ENCODE measurements at regions not wholly inside any gene's neighbourhood (a gene's known extent, or its start where the extent isn't known, plus 50 kb on each side); places are given as distances from the start of the nearest gene placed in this dataset.

DNA sequence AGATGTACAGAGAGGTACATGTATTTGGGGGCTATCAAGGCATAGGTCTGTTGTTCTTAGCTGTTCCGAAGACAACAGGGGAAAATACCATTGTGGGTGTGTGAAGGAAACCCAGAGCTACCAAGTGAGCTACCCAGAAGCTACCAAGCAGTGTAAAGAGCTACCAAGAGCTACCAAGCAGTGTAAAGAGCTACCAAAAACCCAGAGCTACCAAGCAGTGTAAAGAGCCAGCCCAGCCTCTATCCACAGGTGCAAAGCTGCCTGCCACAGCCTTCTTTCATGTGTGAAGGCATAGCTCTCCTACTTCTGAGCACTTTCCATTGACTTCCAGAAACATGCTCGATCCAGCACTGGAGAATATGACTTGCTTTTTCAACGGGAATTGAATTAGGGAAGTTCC, 145.7 kb downstream of the AKAP11 start:
- Histone ChIP-seq H3K27ac (ENCODE audit: low read depth in 1 of 2, low read length in 1 of 2) (no peak overlapping the region), H3K4me1 (ENCODE audit: control insufficient read depth in 5 of 5, insufficient read depth in 5 of 5, low read length in 5 of 5) (peaks cover 0 to 12% (median 0%) of the 10 kb centered on the region in 5 donors), H3K27me3 (ENCODE audit: control insufficient read depth in 3 of 3, insufficient read depth in 3 of 3, low read length in 2 of 3) (no peaks in the 10 kb centered on the region), H3K36me3 (ENCODE audit: control insufficient read depth in 4 of 4, insufficient read depth in 4 of 4, low read length in 4 of 4) (no peaks in the 10 kb centered on the region), H3K9me3 (ENCODE audit: control insufficient read depth in 4 of 4, insufficient read depth in 3 of 4, low read length in 3 of 4) (no peaks in the 10 kb centered on the region), H3K4me3 (no peak overlapping the region), H3K9ac (ENCODE audit: insufficient read depth in 1 of 2, low read length in 2 of 2) (no peak overlapping the region)
- 83 to 86% methylated on average over 3 of the region's 3 CpGs for WGBS, 2 donors
- DNase-seq (no peak), ATAC-seq (ENCODE audit: insufficient read depth, low FRiP score) (no peak)
- TF ChIP-seq, protein P1, sequence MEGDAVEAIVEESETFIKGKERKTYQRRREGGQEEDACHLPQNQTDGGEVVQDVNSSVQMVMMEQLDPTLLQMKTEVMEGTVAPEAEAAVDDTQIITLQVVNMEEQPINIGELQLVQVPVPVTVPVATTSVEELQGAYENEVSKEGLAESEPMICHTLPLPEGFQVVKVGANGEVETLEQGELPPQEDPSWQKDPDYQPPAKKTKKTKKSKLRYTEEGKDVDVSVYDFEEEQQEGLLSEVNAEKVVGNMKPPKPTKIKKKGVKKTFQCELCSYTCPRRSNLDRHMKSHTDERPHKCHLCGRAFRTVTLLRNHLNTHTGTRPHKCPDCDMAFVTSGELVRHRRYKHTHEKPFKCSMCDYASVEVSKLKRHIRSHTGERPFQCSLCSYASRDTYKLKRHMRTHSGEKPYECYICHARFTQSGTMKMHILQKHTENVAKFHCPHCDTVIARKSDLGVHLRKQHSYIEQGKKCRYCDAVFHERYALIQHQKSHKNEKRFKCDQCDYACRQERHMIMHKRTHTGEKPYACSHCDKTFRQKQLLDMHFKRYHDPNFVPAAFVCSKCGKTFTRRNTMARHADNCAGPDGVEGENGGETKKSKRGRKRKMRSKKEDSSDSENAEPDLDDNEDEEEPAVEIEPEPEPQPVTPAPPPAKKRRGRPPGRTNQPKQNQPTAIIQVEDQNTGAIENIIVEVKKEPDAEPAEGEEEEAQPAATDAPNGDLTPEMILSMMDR (IDR thresholded peaks at IDR 0.05; ENCODE audit: control extremely low read depth, extremely low read depth) = no peak

DNA sequence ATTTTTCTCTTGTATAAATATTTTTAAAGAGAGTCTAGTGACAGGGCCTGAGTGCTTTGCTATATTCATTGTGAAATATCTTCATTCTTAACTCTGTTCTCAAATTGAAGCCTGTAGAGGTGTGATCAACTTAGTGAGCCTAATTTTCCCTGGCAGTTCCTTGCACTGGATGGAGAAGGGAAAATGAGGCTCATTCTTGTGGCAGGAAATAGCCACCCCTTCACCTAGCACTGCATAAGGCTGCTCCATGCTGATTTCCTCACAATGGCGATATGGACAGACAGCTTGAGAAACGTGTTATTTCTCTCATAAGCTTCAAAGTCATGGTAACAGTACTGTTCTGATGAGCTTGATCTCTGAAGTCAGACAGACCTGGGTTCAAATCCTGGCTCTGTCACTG, 146.2 kb downstream of the AKAP11 start:
- no peak overlapping the region for H3K9ac ChIP-seq (ENCODE audit: insufficient read depth in 1 of 2, low read length in 2 of 2)
- H3K27me3 ChIP-seq (ENCODE audit: control insufficient read depth in 3 of 3, insufficient read depth in 3 of 3, low read length in 2 of 3) = no peaks in the 10 kb centered on the region
- no peaks in the 10 kb centered on the region for H3K36me3 ChIP-seq (ENCODE audit: control insufficient read depth in 4 of 4, insufficient read depth in 4 of 4, low read length in 4 of 4)
- peaks cover 0 to 9% (median 0%) of the 10 kb centered on the region in 5 donors for H3K4me1 ChIP-seq (ENCODE audit: control insufficient read depth in 5 of 5, insufficient read depth in 5 of 5, low read length in 5 of 5)
- no peaks in the 10 kb centered on the region for H3K9me3 ChIP-seq (ENCODE audit: control insufficient read depth in 4 of 4, insufficient read depth in 3 of 4, low read length in 3 of 4)
- ATAC-seq (ENCODE audit: insufficient read depth, low FRiP score) = no peak
- WGBS, 2 donors = 81 to 87% methylated on average over 2 of the region's 2 CpGs
- DNase-seq = no peak
- no peak overlapping the region for H3K4me3 ChIP-seq
- TF ChIP-seq, protein P1 (IDR thresholded peaks at IDR 0.05; ENCODE audit: control extremely low read depth, extremely low read depth) = no peak
- H3K27ac ChIP-seq (ENCODE audit: low read depth in 1 of 2, low read length in 1 of 2) = no peak overlapping the region

DNA sequence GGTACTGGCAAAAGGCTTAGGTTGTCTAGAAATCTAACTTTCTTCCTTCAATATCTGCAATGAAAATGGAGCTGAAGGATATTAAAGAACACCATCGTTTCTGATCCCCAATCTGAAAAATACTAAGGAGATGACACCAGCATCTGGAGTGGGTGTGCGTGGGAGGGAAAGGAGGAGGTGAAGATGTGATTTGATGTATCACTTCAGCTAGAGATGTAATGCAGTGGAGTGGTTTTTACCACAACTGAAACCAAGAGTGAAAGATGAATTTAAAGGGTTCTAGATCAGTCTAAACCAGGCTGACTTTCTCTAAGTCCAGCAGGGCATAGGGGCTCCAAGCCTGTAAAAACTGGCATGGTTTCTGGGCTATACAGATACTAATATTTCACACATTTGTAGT, 148.4 kb downstream of the AKAP11 start:
- ATAC-seq (ENCODE audit: insufficient read depth, low FRiP score) = no peak
- no peak overlapping the region for H3K4me3 ChIP-seq
- no peaks in the 10 kb centered on the region for H3K27me3 ChIP-seq (ENCODE audit: control insufficient read depth in 3 of 3, insufficient read depth in 3 of 3, low read length in 2 of 3)
- H3K36me3 ChIP-seq (ENCODE audit: control insufficient read depth in 4 of 4, insufficient read depth in 4 of 4, low read length in 4 of 4) = no peaks in the 10 kb centered on the region
- no peaks in the 10 kb centered on the region for H3K9me3 ChIP-seq (ENCODE audit: control insufficient read depth in 4 of 4, insufficient read depth in 3 of 4, low read length in 3 of 4)
- TF ChIP-seq, protein P1 (IDR thresholded peaks at IDR 0.05; ENCODE audit: control extremely low read depth, extremely low read depth) = no peak
- WGBS, 2 donors = 86 to 89% methylated on average over 2 of the region's 2 CpGs
- H3K9ac ChIP-seq (ENCODE audit: insufficient read depth in 1 of 2, low read length in 2 of 2) = no peak overlapping the region
- DNase-seq = no peak
- H3K4me1 ChIP-seq (ENCODE audit: control insufficient read depth in 5 of 5, insufficient read depth in 5 of 5, low read length in 5 of 5) = no peaks in the 10 kb centered on the region
- no peak overlapping the region for H3K27ac ChIP-seq (ENCODE audit: low read depth in 1 of 2, low read length in 1 of 2)

DNA sequence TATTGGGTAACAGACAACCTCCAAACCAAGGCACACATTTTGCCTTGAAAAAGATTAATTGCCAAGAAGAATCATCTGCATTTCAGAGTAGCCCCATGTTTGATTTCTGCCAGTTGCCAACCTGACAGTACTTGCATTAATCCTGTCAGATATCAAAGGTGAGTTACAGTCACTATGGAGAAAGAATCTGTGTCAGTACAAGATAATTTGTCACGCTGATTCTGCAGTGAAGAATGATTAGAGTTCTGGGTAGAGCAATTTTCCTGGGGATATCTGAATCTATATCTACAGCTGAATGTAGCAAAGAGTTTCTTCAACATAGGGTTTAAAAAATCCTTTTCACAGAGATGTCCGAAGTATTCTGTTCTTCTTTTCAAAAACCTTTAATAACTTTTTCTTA, 150.7 kb downstream of the AKAP11 start:
- Histone ChIP-seq H3K27me3 (ENCODE audit: control insufficient read depth in 3 of 3, insufficient read depth in 3 of 3, low read length in 2 of 3) (no peaks in the 10 kb centered on the region), H3K9ac (ENCODE audit: insufficient read depth in 1 of 2, low read length in 2 of 2) (no peak overlapping the region), H3K4me3 (no peak overlapping the region), H3K4me1 (ENCODE audit: control insufficient read depth in 5 of 5, insufficient read depth in 5 of 5, low read length in 5 of 5) (no peaks in the 10 kb centered on the region), H3K9me3 (ENCODE audit: control insufficient read depth in 4 of 4, insufficient read depth in 3 of 4, low read length in 3 of 4) (no peaks in the 10 kb centered on the region), H3K36me3 (ENCODE audit: control insufficient read depth in 4 of 4, insufficient read depth in 4 of 4, low read length in 4 of 4) (no peaks in the 10 kb centered on the region), H3K27ac (ENCODE audit: low read depth in 1 of 2, low read length in 1 of 2) (no peak overlapping the region)
- 88 to 91% methylated on average over 2 of the region's 2 CpGs for WGBS, 2 donors
- no peak for DNase-seq
- TF ChIP-seq, protein P1 (IDR thresholded peaks at IDR 0.05; ENCODE audit: control extremely low read depth, extremely low read depth) = no peak
- no peak for ATAC-seq (ENCODE audit: insufficient read depth, low FRiP score)
